Activated T-cell treated with anti-CD3 and anti-CD28 coated beads, Interleukin-2, amount 50 U/mL, for 72 hours (primary cell): ENCODE measurements at regions not wholly inside any gene's neighbourhood (a gene's known extent, or its start where the extent isn't known, plus 50 kb on each side); places are given as distances from the start of the nearest gene placed in this dataset.

Source experiments
- ATAC-seq, 2 donors: fragments of 150-1000 bp; cut with Tn5 transposase; replicated peaks in 1 of 2; 2 replicates each; pipeline ENCODE4 v1.10.0; 2021; ENCODE audit warnings: moderate library complexity in 2 of 2, mild to moderate bottlenecking in 1 of 2
- DNase-seq, 2 donors: peaks; one replicate each; pipeline ENCODE4 v3.0.0; 2021 to 2022; ENCODE audit warnings: mixed read lengths in 1 of 2
- H3K27ac Mint-ChIP-seq: one replicate; pipeline ENCODE4 v1.8.0; 2022; ENCODE audit warnings: mild to moderate bottlenecking, moderate library complexity, mixed read lengths
- H3K27me3 Mint-ChIP-seq: one replicate; pipeline ENCODE4 v1.8.0; 2022; ENCODE audit warnings: low read depth, mixed read lengths
- H3K36me3 Mint-ChIP-seq, 2 donors: one replicate each; pipeline ENCODE4 v1.8.0; 2022; ENCODE audit warnings: mixed read lengths in 2 of 2, mild to moderate bottlenecking in 1 of 2; ENCODE audit not compliant: insufficient read depth in 2 of 2
- H3K4me1 Mint-ChIP-seq: one replicate; pipeline ENCODE4 v1.8.0; 2022; ENCODE audit warnings: low read depth, mixed read lengths
- H3K4me3 Mint-ChIP-seq, 2 donors: one replicate each; pipeline ENCODE4 v1.8.0; 2022; ENCODE audit warnings: mild to moderate bottlenecking in 2 of 2, mixed read lengths in 2 of 2, moderate library complexity in 2 of 2
- H3K9me3 Mint-ChIP-seq, 2 donors: one replicate each; pipeline ENCODE4 v1.8.0; 2022; ENCODE audit warnings: mixed read lengths in 2 of 2

DNA sequence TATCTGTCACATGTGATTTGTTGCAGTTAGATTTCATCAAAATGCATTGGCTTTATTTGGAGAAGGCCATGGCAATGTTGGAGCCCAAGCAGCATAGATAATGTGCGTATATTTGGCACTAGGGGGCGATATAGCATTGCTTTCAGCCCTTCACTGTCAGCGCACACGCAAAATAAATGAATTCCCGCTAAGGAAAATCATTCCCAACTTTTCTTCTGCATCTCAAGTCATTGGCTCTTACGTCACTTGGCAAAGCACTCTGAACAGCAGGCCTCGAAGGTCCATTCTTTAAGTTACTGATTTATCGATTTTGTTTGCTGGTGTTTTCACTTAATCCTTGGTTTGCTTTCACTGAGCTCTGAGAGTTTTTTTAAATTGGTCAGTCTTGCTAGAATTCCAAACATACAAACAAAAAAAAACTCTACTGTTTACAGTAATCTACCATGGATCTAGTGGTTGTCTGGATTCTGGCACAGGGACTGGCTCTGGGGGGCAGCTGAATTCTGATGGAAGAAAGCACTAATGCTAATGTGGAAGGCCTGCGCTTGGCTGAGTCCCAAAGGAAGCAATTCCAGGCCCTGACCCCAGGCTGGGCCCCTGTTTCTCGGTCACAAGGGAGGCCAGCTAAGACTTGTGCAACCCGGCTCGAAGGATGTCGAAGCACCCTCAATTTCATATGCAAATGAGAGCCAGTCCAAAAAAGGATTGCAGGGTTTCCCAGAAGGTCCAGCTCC lies 97.7 kb upstream of the IPO5 start:
- ATAC-seq: peak; percentile 33 to 45
- Mint-ChIP-seq H3K4me1 (no peaks in the 10 kb centered on the region), H3K4me3 (no peak overlapping the region), H3K27ac (no peak overlapping the region), H3K36me3 (no peaks in the 10 kb centered on the region), H3K27me3 (peaks cover 16% of the 10 kb centered on the region), H3K9me3 (peaks cover 2 to 3% of the 10 kb centered on the region in 2 donors)
- peak; percentile 8 to 17 for DNase-seq

DNA sequence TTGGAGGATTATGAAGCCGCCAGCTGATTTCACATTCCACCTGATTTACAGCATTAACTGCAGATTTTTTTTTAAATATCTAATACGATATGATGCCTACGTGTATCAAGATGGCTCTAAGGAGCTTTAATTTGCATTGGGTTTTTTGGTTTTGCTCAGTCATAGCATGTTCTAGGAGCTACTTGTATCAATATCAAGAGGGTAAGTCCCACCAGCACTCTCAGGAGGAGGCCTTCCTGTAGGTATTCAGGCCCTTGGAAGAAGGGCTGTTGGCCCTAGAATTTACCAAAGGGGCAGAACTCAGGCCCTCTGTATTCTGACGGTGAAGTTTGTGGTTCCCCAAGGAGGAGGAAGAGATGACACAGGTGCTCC lies 97.2 kb upstream of the IPO5 start:
- DNase-seq (no peak), ATAC-seq (no peak)
- peaks cover 15% of the 10 kb centered on the region for H3K27me3 Mint-ChIP-seq
- H3K9me3 Mint-ChIP-seq: peaks cover 2 to 3% of the 10 kb centered on the region in 2 donors
- no peak overlapping the region for H3K4me3 Mint-ChIP-seq
- no peaks in the 10 kb centered on the region for H3K36me3 Mint-ChIP-seq
- no peak overlapping the region for H3K27ac Mint-ChIP-seq
- no peaks in the 10 kb centered on the region for H3K4me1 Mint-ChIP-seq

DNA sequence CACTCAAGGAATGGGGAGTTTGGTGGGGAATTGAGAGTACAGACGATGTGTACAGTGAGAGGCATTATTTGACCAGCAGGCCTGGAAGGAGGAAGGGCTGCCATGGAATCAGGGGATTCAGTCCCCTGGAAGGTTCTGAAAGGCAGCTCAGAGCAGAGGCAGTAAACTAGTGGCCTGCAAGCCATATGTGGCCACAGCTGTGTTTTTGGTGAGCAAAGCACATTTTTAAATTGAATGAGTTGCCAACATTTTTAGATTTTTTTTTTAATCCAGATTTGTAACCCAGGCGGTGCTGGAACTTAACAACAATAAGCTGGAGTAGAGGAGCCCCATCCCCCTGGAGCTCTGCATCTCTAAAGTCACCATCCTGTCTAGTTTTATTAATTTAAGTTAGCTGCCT lies 95.3 kb upstream of the IPO5 start:
- Mint-ChIP-seq H3K36me3 (no peaks in the 10 kb centered on the region), H3K27ac (no peak overlapping the region), H3K4me1 (no peaks in the 10 kb centered on the region), H3K9me3 (peaks cover 0 to 4% of the 10 kb centered on the region in 2 donors), H3K4me3 (no peak overlapping the region), H3K27me3 (peaks cover 8% of the 10 kb centered on the region)
- DNase-seq (no peak), ATAC-seq (no peak)

DNA sequence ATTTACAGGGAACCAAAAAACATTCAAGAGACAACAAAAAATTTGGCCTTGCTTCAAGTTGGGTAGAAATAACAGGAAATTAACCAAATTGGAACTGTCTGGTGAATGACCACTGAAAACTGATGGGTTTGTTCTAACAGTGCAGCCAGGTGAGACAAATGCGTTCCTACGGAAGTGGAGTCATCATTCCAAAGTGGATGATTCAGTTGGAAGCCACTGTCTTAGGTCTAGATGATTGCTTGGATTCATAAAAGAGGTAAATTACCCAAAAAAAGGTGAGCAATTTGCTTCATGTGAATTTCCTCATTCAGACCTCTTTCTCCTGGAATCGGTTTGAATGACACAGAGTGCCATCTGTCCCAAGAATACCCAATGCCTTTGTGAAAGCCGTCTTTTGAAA lies 87.1 kb upstream of the IPO5 start:
- Mint-ChIP-seq H3K4me1 (no peaks in the 10 kb centered on the region), H3K36me3 (no peaks in the 10 kb centered on the region), H3K27me3 (peaks cover 17% of the 10 kb centered on the region), H3K9me3 (peaks cover 0 to 4% of the 10 kb centered on the region in 2 donors), H3K27ac (no peak overlapping the region), H3K4me3 (no peak overlapping the region)
- DNase-seq (no peak), ATAC-seq (no peak)

DNA sequence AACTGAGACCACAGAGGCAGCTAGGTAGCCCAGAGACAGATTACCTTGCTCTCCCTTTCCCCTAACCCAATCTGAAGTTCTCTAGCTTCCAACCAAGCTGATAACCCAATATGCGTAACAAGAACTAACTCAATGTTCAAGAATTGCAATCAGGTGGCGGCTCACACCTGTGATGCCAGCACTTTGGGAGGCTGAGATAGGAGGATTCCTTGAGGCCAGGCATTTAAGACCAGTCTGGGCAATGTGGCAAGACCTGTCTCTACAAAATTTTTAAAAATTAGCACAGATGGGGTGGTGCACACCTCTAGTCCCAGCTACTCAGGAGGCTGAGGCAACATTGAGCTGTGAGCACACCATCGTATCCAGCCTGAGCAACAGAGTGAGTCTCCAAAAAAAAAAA lies 86.7 kb upstream of the IPO5 start:
- H3K4me3 Mint-ChIP-seq: no peak overlapping the region
- H3K27ac Mint-ChIP-seq: no peak overlapping the region
- no peak for DNase-seq
- peaks cover 14% of the 10 kb centered on the region for H3K27me3 Mint-ChIP-seq
- H3K4me1 Mint-ChIP-seq: no peaks in the 10 kb centered on the region
- ATAC-seq: no peak
- peaks cover 0 to 4% of the 10 kb centered on the region in 2 donors for H3K9me3 Mint-ChIP-seq
- no peaks in the 10 kb centered on the region for H3K36me3 Mint-ChIP-seq

DNA sequence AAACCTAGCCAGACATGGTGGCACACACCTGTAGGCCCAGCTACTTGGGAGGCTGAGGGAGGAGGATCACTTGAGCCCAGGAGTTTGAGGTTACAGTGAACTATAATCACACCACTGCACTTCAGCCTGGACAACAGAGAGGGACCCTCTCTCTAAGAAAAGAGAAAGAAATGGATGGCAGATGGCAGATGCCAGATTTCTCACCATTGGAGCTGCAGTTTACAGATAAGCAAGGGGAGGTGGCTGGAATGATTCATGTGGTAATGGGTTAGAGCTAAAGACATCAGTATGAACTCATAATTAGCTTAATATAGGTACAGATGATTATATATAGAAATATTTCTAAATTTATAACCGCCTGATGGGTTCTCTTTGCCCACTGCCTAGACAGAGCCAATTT lies 80.1 kb upstream of the IPO5 start:
- Mint-ChIP-seq H3K27ac (no peak overlapping the region), H3K4me1 (no peaks in the 10 kb centered on the region), H3K27me3 (peaks cover 18% of the 10 kb centered on the region), H3K4me3 (no peak overlapping the region), H3K36me3 (no peaks in the 10 kb centered on the region), H3K9me3 (no peaks in the 10 kb centered on the region)
- ATAC-seq (no peak), DNase-seq (no peak)

DNA sequence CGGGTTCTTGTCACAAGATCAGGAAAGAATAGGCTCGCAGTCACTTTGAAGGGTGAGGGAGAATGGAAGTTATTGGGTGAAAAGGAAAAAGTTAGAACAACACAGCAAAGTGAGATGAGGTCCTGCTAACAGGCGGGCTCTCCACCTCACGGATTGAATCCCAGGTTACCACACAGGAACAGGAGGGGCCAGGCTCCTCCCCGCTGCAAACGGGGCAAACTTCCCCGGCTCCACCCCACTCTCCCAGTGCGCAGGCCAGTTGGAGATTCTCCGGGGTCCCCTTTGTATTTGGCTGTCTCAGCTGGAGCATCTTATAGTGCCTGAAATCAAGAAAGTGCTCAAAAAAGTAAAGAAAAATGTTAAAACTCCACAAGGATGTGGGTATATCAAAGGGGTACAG lies 78.3 kb upstream of the IPO5 start:
- no peaks in the 10 kb centered on the region for H3K9me3 Mint-ChIP-seq
- no peak overlapping the region for H3K27ac Mint-ChIP-seq
- no peaks in the 10 kb centered on the region for H3K4me1 Mint-ChIP-seq
- H3K36me3 Mint-ChIP-seq: no peaks in the 10 kb centered on the region
- ATAC-seq (no peak), DNase-seq (no peak)
- no peak overlapping the region for H3K4me3 Mint-ChIP-seq
- peaks cover 11% of the 10 kb centered on the region for H3K27me3 Mint-ChIP-seq

DNA sequence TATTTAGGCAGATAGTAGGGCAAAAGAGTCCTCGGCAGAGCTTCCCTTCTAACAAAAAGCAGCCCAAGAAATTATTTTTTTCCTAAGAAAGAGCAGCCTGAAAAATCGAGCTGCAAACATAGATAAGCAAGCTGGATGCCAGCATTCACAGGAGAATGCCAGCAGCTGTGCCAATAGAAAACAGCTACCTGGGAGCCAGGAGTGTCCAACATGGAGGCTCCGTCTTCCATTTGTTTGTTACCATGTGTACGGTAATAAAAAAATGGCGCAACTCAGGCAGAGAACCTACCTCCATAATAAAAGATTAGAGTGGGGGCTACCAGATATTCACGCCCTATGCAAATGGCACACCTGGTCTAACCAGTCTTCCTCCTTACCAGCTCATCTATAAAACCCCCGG lies 77.6 kb upstream of the IPO5 start:
- Mint-ChIP-seq H3K4me3 (no peak overlapping the region), H3K27me3 (peaks cover 15% of the 10 kb centered on the region), H3K4me1 (no peaks in the 10 kb centered on the region), H3K9me3 (no peaks in the 10 kb centered on the region), H3K36me3 (no peaks in the 10 kb centered on the region), H3K27ac (no peak overlapping the region)
- ATAC-seq (no peak), DNase-seq (no peak)

DNA sequence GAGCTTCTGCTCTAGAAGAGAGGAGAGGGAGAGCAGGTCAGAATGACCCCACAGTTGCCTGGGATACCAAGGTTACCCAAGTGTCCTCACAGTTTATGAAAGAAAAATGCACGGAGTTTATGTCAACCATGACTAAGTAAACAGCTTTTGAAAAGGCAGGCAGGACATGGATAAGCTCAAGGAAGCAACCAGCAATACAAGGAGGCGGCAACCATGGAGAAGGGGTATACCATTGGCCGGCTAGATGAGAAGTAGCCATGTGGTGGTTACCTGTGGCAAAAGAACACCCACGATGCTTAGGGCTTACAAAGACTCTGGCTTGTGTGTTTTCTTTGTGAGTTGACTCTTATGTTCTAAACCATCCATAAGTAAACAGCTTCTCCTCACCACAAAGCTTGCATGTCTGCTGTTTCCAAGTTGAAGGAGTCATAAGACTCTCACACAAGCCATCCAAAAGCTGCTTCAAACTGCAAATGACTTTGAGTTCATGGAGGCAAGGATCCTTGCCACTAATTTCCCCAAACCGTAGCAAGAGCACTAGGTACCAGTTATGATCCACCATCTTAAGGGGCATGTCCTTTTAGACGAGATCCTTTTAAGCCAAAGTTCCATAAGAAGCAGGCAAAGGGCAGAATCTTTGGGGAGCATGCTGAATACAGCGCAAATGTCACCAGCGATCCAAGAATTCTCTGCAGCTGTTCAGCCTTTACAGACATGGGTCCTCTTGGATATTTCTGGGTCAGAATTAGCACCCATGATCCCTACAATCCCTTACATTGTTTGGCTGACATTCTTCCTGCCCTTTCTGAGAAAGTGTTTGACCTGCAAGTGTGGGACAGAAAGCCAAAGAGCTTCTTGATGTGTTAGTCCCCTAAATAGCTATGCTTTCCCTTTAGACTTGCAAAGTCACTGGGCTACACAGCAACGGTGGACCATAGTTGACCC lies 74.8 kb upstream of the IPO5 start:
- Mint-ChIP-seq H3K27ac (no peak overlapping the region), H3K9me3 (no peaks in the 10 kb centered on the region)
- ATAC-seq: no peak

DNA sequence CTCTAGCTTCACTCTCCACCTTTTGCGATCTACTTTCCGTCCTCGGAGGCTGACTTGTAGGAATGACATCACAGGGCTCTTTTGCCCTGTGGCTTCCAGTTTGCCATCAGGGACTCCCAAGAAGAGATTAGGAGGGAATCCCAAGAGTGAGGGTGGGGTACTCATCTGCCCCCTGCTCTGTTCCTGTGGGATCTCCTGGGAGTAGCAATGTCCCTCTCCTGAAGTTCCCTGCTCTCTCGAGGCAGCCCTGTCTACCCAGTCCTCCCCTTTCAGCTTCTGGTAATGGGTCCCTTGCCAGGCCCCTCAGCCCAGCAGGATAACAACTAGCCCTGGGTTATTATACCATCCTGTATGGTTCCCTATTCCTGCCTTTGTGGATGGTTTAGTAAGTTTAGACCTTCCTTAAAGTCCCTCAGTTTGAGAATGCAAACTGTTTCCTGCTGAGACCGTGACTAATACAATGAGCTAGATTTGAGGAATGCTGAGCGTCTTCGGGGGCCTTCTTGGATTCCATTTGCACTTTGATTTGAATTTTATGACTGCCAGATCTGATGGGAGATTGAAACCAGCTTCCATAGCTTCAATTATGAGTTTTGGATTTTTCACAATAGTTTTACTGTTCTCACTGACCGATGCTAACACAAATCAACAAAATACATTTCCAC lies 73.7 kb upstream of the IPO5 start:
- no peak overlapping the region for H3K27ac Mint-ChIP-seq
- H3K4me1 Mint-ChIP-seq: no peaks in the 10 kb centered on the region
- ATAC-seq (no peak), DNase-seq (no peak)
- H3K4me3 Mint-ChIP-seq: no peak overlapping the region
- peaks cover 26% of the 10 kb centered on the region for H3K27me3 Mint-ChIP-seq
- H3K9me3 Mint-ChIP-seq: no peaks in the 10 kb centered on the region
- H3K36me3 Mint-ChIP-seq: no peaks in the 10 kb centered on the region

More for the DNA sequence above, 74.8 kb upstream of the IPO5 start:
- DNase-seq: no peak
- H3K4me3 Mint-ChIP-seq: no peak overlapping the region
- H3K4me1 Mint-ChIP-seq: no peaks in the 10 kb centered on the region
- peaks cover 23% of the 10 kb centered on the region for H3K27me3 Mint-ChIP-seq
- no peaks in the 10 kb centered on the region for H3K36me3 Mint-ChIP-seq

DNA sequence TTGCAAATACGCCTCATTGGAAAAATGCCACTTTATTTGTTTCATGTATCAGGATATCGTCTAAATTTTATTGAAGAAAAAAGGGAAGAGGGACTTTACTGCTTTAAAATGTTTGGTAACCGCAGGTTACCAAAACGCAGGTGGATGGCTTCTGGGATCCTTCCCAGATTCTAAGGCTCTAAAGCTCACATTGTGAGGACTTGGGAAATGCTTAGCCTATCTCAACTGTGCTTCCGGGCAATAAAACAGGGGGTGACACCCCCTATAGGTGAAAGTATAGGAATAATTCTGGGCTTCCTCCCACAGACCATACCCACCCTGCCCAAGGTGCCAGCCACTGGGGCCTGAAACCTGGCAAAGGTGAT lies 73.2 kb upstream of the IPO5 start:
- Mint-ChIP-seq H3K27ac (no peak overlapping the region), H3K4me1 (no peaks in the 10 kb centered on the region), H3K27me3 (peaks cover 26% of the 10 kb centered on the region), H3K4me3 (no peak overlapping the region), H3K9me3 (no peaks in the 10 kb centered on the region), H3K36me3 (no peaks in the 10 kb centered on the region)
- ATAC-seq: no peak
- no peak for DNase-seq

DNA sequence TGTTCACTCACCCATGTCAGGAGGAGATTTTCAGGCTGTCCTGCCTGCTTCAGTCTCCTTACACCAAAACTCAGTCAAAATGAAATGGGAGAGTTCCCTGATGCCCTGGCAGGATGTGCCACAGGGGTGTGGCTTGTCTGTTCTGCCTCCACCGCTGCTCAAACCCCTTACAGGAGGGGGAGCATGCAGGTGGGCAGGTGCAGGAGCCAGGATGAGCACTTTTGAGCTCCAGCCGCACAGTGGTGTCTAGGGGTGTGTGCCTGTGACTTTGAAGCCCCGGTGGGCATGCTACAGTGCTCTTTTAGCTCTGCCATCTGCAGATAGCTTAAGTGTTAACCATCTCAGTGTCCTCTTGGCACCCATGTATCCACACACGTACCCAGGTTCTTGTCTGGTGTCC lies 71.9 kb upstream of the IPO5 start:
- H3K36me3 Mint-ChIP-seq: no peaks in the 10 kb centered on the region
- H3K27me3 Mint-ChIP-seq: peaks cover 15% of the 10 kb centered on the region
- H3K4me1 Mint-ChIP-seq: no peaks in the 10 kb centered on the region

DNA sequence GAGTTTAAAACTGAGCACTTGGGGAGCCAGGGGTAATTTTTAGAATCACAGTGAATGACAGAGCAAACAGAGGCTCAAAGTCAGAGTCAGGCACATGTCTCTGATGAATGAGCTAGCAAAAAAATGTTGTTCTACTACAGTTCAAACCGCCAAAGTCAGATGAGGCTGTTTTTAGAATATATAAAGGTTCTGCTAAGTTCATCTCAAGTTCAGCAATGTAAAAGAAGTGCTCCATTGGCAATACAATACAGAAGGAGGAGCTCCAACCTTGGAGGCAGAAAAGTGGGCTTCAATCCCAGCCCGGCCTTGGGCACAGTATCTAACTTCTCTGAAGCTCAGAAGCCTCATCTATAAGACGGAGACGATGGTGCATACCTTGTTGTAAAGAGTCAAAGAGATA lies 70.1 kb upstream of the IPO5 start:
- Mint-ChIP-seq H3K4me1 (no peaks in the 10 kb centered on the region), H3K9me3 (no peaks in the 10 kb centered on the region), H3K36me3 (no peaks in the 10 kb centered on the region), H3K27me3 (peaks cover 15% of the 10 kb centered on the region), H3K27ac (no peak overlapping the region), H3K4me3 (no peak overlapping the region)
- ATAC-seq (no peak), DNase-seq (no peak)

More for the DNA sequence above, 71.9 kb upstream of the IPO5 start:
- DNase-seq: no peak
- H3K9me3 Mint-ChIP-seq: no peaks in the 10 kb centered on the region
- no peak for ATAC-seq
- H3K27ac Mint-ChIP-seq: no peak overlapping the region
- H3K4me3 Mint-ChIP-seq: no peak overlapping the region
